SK-N-SH treated with all-trans-retinoic acid at 6 μM for 48 hours (cell line): ENCODE measurements at regions not wholly inside any gene's neighbourhood (a gene's known extent, or its start where the extent isn't known, plus 50 kb on each side); places are given as distances from the start of the nearest gene placed in this dataset.
A peak's percentile ranks its signal among the peaks of the same experiment; 100 is the strongest.

ENCODE experiments used
- ATAC-seq: fragments of 200-7000 bp; cut with Tn5 transposase; 3 replicates; pipeline ENCODE4 v1.9.1; 2020; ENCODE audit warnings: mild to moderate bottlenecking, moderate library complexity
- ARNTL ChIP-seq: fragments of 450-650 bp; formaldehyde crosslinking; IDR thresholded peaks from 2 replicates; pipeline ENCODE4 v1.5.0; 2020; ENCODE audit warnings: low read depth, mild to moderate bottlenecking, moderate library complexity, borderline replicate concordance
- BACH2 ChIP-seq: fragments of 250-450 bp; sonication (Bioruptor Pico); IDR thresholded peaks from 2 replicates; pipeline ENCODE4 v1.9.0; 2021; ENCODE audit warnings: mild to moderate bottlenecking, borderline replicate concordance
- CREB5 ChIP-seq: fragments of 250-450 bp; sonication (Bioruptor Pico); IDR thresholded peaks from 2 replicates; pipeline ENCODE4 v1.5.1; 2020; ENCODE audit warnings: low read depth, mild to moderate bottlenecking, moderate library complexity
- CSDC2 ChIP-seq: fragments of 250-450 bp; sonication (Bioruptor Pico); IDR thresholded peaks from 2 replicates; pipeline ENCODE4 v1.5.0; 2020; ENCODE audit warnings: mild to moderate bottlenecking, moderate library complexity
- ESRRG ChIP-seq: fragments of 250-450 bp; sonication (Bioruptor Pico); IDR thresholded peaks from 2 replicates; pipeline ENCODE4 v1.6.1; 2021; ENCODE audit warnings: mild to moderate bottlenecking
- GLIS3 ChIP-seq: fragments of 250-450 bp; sonication (Bioruptor Pico); IDR thresholded peaks from 2 replicates; pipeline ENCODE4 v1.5.0; 2020; ENCODE audit warnings: mild to moderate bottlenecking, moderate library complexity
- ISL1 ChIP-seq: fragments of 250-450 bp; sonication (Bioruptor Pico); IDR thresholded peaks from 2 replicates; pipeline ENCODE4 v2.1.2; 2022; ENCODE audit warnings: mild to moderate bottlenecking, moderate library complexity
- OSR1 ChIP-seq: fragments of 250-450 bp; sonication (Bioruptor Pico); IDR thresholded peaks from 2 replicates; pipeline ENCODE4 v1.8.0; 2022; ENCODE audit warnings: moderate library complexity, mild to moderate bottlenecking, inconsistent platforms
- PATZ1 ChIP-seq: fragments of 250-450 bp; sonication (Bioruptor Pico); IDR thresholded peaks from 2 replicates; pipeline ENCODE4 v1.8.0; 2020; ENCODE audit warnings: mild to moderate bottlenecking, moderate library complexity, borderline replicate concordance
- POU6F1 ChIP-seq: fragments of 250-450 bp; sonication (Bioruptor Pico); IDR thresholded peaks from 2 replicates; pipeline ENCODE4 v1.8.0; 2021; ENCODE audit warnings: low read depth, mild to moderate bottlenecking, moderate library complexity, borderline replicate concordance
- PPARA ChIP-seq: fragments of 250-450 bp; sonication (Bioruptor Pico); IDR thresholded peaks from 2 replicates; pipeline ENCODE4 v1.5.0; 2020; ENCODE audit warnings: mild to moderate bottlenecking, borderline replicate concordance
- RARB ChIP-seq: fragments of 250-450 bp; sonication (Bioruptor Pico); IDR thresholded peaks from 2 replicates; pipeline ENCODE4 v1.8.0; 2021; ENCODE audit warnings: mild to moderate bottlenecking, moderate library complexity
- SNAI2 ChIP-seq: fragments of 250-450 bp; sonication (Bioruptor Pico); IDR thresholded peaks from 2 replicates; pipeline ENCODE4 v1.5.0; 2020; ENCODE audit warnings: mild to moderate bottlenecking, moderate library complexity
- TCF4 ChIP-seq: fragments of 250-450 bp; sonication (Bioruptor Pico); IDR thresholded peaks from 2 replicates; pipeline ENCODE4 v1.8.0; 2021; ENCODE audit warnings: mild to moderate bottlenecking, moderate library complexity, borderline replicate concordance
- TOX ChIP-seq: fragments of 250-450 bp; sonication (Bioruptor Pico); IDR thresholded peaks from 2 replicates; pipeline ENCODE4 v1.8.0; 2021; ENCODE audit warnings: mild to moderate bottlenecking, moderate library complexity, borderline replicate concordance
- TSHZ2 ChIP-seq: fragments of 250-450 bp; sonication (Bioruptor Pico); IDR thresholded peaks from 2 replicates; pipeline ENCODE4 v1.5.0; 2020; ENCODE audit warnings: mild to moderate bottlenecking, moderate library complexity
- ZC3H10 ChIP-seq: fragments of 250-450 bp; sonication (Bioruptor Pico); IDR thresholded peaks from 2 replicates; pipeline ENCODE4 v1.5.1; 2021; ENCODE audit warnings: mild to moderate bottlenecking, moderate library complexity
- ZFP3 ChIP-seq: fragments of 250-450 bp; sonication (Bioruptor Pico); IDR thresholded peaks from 2 replicates; pipeline ENCODE4 v1.5.0; 2020; ENCODE audit warnings: mild to moderate bottlenecking, moderate library complexity
- ZFP30 ChIP-seq: fragments of 450-650 bp; formaldehyde crosslinking; IDR thresholded peaks from 2 replicates; pipeline ENCODE4 v1.5.0; 2022; ENCODE audit warnings: mild to moderate bottlenecking, moderate library complexity
- ZNF565 ChIP-seq: fragments of 450-650 bp; formaldehyde crosslinking; conservative IDR thresholded peaks from 2 replicates; pipeline ENCODE4 v1.5.0; 2020; ENCODE audit warnings: low read depth, mild to moderate bottlenecking, moderate library complexity
- ZNF70 ChIP-seq: fragments of 450-650 bp; formaldehyde crosslinking; IDR thresholded peaks from 2 replicates; pipeline ENCODE4 v1.5.0; 2020; ENCODE audit warnings: mild to moderate bottlenecking, moderate library complexity
- ZNF8 ChIP-seq: fragments of 450-650 bp; formaldehyde crosslinking; IDR thresholded peaks from 2 replicates; pipeline ENCODE4 v1.5.0; 2020; ENCODE audit warnings: mild to moderate bottlenecking, moderate library complexity
- TF ChIP-seq, protein P1 (sequence below): fragments of 250-450 bp; sonication (Bioruptor Pico); IDR thresholded peaks from 2 replicates; pipeline ENCODE4 v1.5.1; 2021; ENCODE audit warnings: mild to moderate bottlenecking, moderate library complexity

DNA sequence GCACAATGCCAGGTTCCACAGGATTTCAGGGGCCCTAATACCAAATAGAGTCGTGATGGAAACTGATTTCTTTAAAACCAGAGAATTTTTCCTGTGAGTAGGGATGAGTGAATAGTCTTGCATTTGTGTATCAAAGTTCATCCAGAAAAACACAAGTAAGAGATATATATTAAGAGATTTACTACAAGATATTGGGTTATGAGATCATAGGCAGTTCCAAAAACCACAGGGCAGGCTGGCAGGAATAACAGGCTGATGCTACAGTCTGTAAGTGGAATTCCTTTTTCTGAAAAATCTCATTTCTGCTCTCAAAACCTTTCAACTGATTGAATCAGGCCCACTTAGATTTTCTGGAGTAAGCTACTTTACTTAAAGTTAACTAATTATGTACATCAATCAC, 1756.2 kb upstream of the SEL1L start:
- TF ChIP-seq ISL1 (peak; percentile 16; the same call in 1 of the 2 replicates), ZNF8 (CRISPR knock-in tag) (no peak), ESRRG (CRISPR knock-in tag) (no peak), GLIS3 (no peak), ZFP30 (no peak)
- TF ChIP-seq, all 23 proteins: peak for 1
- no peak for ATAC-seq

DNA sequence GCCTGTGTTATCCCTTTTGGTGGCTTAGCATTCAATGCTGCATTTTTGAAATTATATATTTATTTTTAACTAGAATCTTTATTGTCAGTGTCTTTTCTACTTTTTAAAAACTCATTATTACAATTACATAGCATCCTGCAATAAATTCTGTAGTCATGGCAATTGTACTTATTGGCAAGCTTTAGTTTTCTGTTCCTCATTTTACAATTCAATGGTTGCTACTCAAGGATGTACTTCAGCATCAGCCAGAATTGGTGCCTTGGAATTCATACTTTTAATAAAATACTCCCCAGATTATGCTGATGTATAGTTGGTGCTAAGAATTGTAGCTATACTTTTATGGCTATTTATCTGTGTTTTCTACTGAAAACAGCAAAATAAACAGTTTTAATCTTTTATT, 1756.8 kb upstream of the SEL1L start:
- TF ChIP-seq ZFP3 (CRISPR knock-in tag) (no peak), ESRRG (CRISPR knock-in tag) (no peak), ISL1 (no peak), ZNF70 (CRISPR knock-in tag) (no peak), PATZ1 (no peak), RARB (CRISPR knock-in tag) (no peak), TSHZ2 (CRISPR knock-in tag) (no peak), OSR1 (CRISPR knock-in tag) (no peak), TCF4 (CRISPR knock-in tag) (no peak), ZNF8 (CRISPR knock-in tag) (no peak), CSDC2 (CRISPR knock-in tag) (no peak), TOX (CRISPR knock-in tag) (no peak), CREB5 (CRISPR knock-in tag) (no peak), ZNF565 (no peak), GLIS3 (no peak), POU6F1 (CRISPR knock-in tag) (no peak), ARNTL (no peak), PPARA (CRISPR knock-in tag) (no peak), SNAI2 (CRISPR knock-in tag) (no peak)
- TF ChIP-seq, protein P1, sequence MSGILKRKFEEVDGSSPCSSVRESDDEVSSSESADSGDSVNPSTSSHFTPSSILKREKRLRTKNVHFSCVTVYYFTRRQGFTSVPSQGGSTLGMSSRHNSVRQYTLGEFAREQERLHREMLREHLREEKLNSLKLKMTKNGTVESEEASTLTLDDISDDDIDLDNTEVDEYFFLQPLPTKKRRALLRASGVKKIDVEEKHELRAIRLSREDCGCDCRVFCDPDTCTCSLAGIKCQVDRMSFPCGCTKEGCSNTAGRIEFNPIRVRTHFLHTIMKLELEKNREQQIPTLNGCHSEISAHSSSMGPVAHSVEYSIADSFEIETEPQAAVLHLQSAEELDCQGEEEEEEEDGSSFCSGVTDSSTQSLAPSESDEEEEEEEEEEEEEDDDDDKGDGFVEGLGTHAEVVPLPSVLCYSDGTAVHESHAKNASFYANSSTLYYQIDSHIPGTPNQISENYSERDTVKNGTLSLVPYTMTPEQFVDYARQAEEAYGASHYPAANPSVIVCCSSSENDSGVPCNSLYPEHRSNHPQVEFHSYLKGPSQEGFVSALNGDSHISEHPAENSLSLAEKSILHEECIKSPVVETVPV (CRISPR knock-in tag), result no peak
- ATAC-seq, result no peak

DNA sequence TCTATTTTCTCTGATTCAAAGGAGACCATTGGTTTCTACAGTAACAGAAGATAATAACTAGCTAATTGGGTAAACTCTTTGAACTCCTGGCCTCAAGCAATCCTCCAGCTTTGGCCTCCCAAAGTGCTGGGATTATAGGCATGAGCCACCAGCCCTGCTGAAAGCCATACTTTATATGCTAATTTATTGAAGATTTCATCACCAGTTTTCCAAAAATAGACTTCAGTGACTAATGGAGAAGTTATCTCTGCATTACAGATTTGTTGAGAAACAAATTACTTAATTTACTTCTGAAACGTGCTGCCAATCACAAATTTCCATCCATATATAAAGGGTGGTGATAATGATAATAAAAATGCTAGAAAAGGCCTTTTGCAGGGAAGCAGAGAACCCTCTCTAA, 1758.1 kb upstream of the SEL1L start:
- no peak for ATAC-seq
- TF ChIP-seq PATZ1, result no peak
- no peak for TF ChIP-seq GLIS3
- TF ChIP-seq PPARA (CRISPR knock-in tag), result no peak
- TF ChIP-seq, protein P1 (CRISPR knock-in tag), result no peak
- TF ChIP-seq SNAI2 (CRISPR knock-in tag), result no peak
- no peak for TF ChIP-seq TSHZ2 (CRISPR knock-in tag)
- TF ChIP-seq ISL1, result no peak
- no peak for TF ChIP-seq ZFP3 (CRISPR knock-in tag)
- TF ChIP-seq TCF4 (CRISPR knock-in tag), result no peak
- TF ChIP-seq BACH2 (CRISPR knock-in tag), result no peak
- no peak for TF ChIP-seq ZC3H10 (CRISPR knock-in tag)
- TF ChIP-seq RARB (CRISPR knock-in tag), result no peak
- no peak for TF ChIP-seq ZNF565
- TF ChIP-seq ESRRG (CRISPR knock-in tag), result no peak
